PC-3 (cell line): ENCODE measurements at regions not wholly inside any gene's neighbourhood (a gene's known extent, or its start where the extent isn't known, plus 50 kb on each side); places are given as distances from the start of the nearest gene placed in this dataset.
A peak's percentile ranks its signal among the peaks of the same experiment; 100 is the strongest.

Experiments used
- ATAC-seq: fragments of 200-7000 bp; cut with Tn5 transposase; 2 replicates; pipeline ENCODE4 v1.9.1; 2020; ENCODE audit warnings: mild to moderate bottlenecking, moderate library complexity
- BruUV-seq: library from RNA; stranded (reverse); fragments of 400-500 nt; replicated peaks from 2 replicates; lab custom pipeline; 2021; lab: Mats Ljungman, UMichigan
- CTCF ChIA-PET: fragments of 300-600 bp; sonication (Branson Sonifier 250); formaldehyde crosslinking; loops from one replicate; lab custom pipeline; 2022; ENCODE audit warnings: antibody characterized with exemption; lab: Charles Lee
- POLR2A ChIA-PET: fragments of 300-600 bp; sonication (Branson Sonifier 250); formaldehyde crosslinking; loops from one replicate; lab custom pipeline; 2022; ENCODE audit warnings: antibody characterized with exemption; ENCODE audit not compliant: unreplicated experiment; lab: Charles Lee
- DNase-seq: peaks from one replicate; pipeline ENCODE4 v3.0.0-alpha.2; 2015
- H2AFZ ChIP-seq: fragments of 300-600 bp; sonication (generic); 2 replicates; pipeline ENCODE4 v1.6.0; 2016; ENCODE audit warnings: antibody characterized with exemption, low read length
- H3F3A ChIP-seq: fragments of 300-600 bp; sonication (generic); one replicate; pipeline ENCODE4 v1.6.0; 2017; ENCODE audit warnings: antibody characterized with exemption, low read length, control low read depth, mild to moderate bottlenecking; ENCODE audit not compliant: unreplicated experiment
- H3K27ac ChIP-seq: fragments of 300-600 bp; sonication (generic); 2 replicates; pipeline ENCODE4 v1.5.1; 2016; ENCODE audit warnings: mild to moderate bottlenecking, low read length
- H3K27me3 ChIP-seq: fragments of 300-600 bp; sonication (generic); 2 replicates; pipeline ENCODE4 v1.6.1; 2016; ENCODE audit warnings: low read length, mixed read lengths
- H3K36me3 ChIP-seq: fragments of 300-600 bp; sonication (generic); 2 replicates; pipeline ENCODE4 v1.6.1; 2016; ENCODE audit warnings: low read depth, mixed run types, low read length, mixed read lengths
- H3K4me1 ChIP-seq: fragments of 300-600 bp; sonication (generic); 2 replicates; pipeline ENCODE4 v1.5.1; 2016; ENCODE audit warnings: low read length; ENCODE audit not compliant: insufficient read depth
- H3K4me2 ChIP-seq: fragments of 300-600 bp; sonication (generic); 2 replicates; pipeline ENCODE4 v1.6.0; 2016; ENCODE audit warnings: low read length
- H3K4me3 ChIP-seq: fragments of 300-600 bp; sonication (generic); 2 replicates; pipeline ENCODE4 v1.5.1; 2016; ENCODE audit warnings: mild to moderate bottlenecking, low read length, mixed read lengths
- H3K79me2 ChIP-seq: fragments of 300-600 bp; sonication (generic); 2 replicates; pipeline ENCODE4 v1.6.1; 2017; ENCODE audit warnings: low read length, mixed read lengths
- H3K9ac ChIP-seq: fragments of 300-600 bp; sonication (generic); 2 replicates; pipeline ENCODE4 v1.6.0; 2016; ENCODE audit warnings: mild to moderate bottlenecking, low read length
- H3K9me2 ChIP-seq: fragments of 300-600 bp; sonication (generic); replicated peaks from 2 replicates; pipeline ENCODE4 v1.6.1; 2016; ENCODE audit warnings: mixed run types, low read length, mixed read lengths
- H3K9me3 ChIP-seq: fragments of 300-600 bp; sonication (generic); 2 replicates; pipeline ENCODE4 v1.6.1; 2016; ENCODE audit warnings: low read length, mixed read lengths
- H4K20me1 ChIP-seq: fragments of 300-600 bp; sonication (generic); 2 replicates; pipeline ENCODE4 v1.6.1; 2016; ENCODE audit warnings: low read length, mixed read lengths
- CTCF ChIP-seq: fragments of 300-600 bp; sonication (generic); conservative IDR thresholded peaks from 2 replicates; pipeline ENCODE4 v1.5.1; 2017; ENCODE audit warnings: antibody characterized with exemption, low read depth, mild to moderate bottlenecking, low read length
- EZH2 ChIP-seq: fragments of 300-600 bp; sonication (generic); IDR thresholded peaks from one replicate; pipeline ENCODE4 v1.6.1; 2017; ENCODE audit warnings: antibody characterized with exemption, mild to moderate bottlenecking, low read length; ENCODE audit not compliant: unreplicated experiment
- EZH2phosphoT487 ChIP-seq: fragments of 300-600 bp; sonication (generic); IDR thresholded peaks from 2 replicates; pipeline ENCODE4 v1.6.1; 2018; ENCODE audit warnings: mild to moderate bottlenecking, antibody characterized with exemption, low read length, borderline replicate concordance
- intact Hi-C: fragments of 100-400 bp; cut with micrococcal nuclease; formaldehyde crosslinking; loops from 2 replicates; pipeline ENCODE4 v1.9.0; 2023

GRCh38 chr15:66862940-66863335, 160.9 kb downstream of the SMAD6 start:
- H4K20me1 ChIP-seq, result no peaks in the 10 kb centered on the region
- no peak for TF ChIP-seq EZH2
- no peak for TF ChIP-seq EZH2phosphoT487
- peak; percentile 87 for TF ChIP-seq CTCF
- no peaks in the 10 kb centered on the region for H3K79me2 ChIP-seq
- DNase-seq (peak; percentile 94), ATAC-seq (peak; percentile 92)
- H2AFZ ChIP-seq, result no peak overlapping the region
- CTCF ChIA-PET, result interaction anchor here (0.5 to 1.5 kb wide), 4 partner anchors 9 to 1009 kb away, joined by 4 to 12 read pairs (median 10); no protein-coding TSS in a partner anchor
- H3K27me3 ChIP-seq, result no peaks in the 10 kb centered on the region
- no peaks in the 10 kb centered on the region for H3F3A ChIP-seq
- H3K36me3 ChIP-seq, result no peaks in the 10 kb centered on the region
- intact Hi-C loops, result loop anchor here (2.0 kb wide), 1 partner anchor 20 kb away; no protein-coding TSS in a partner anchor
- BruUV-seq, result no TSS peak
- no peaks in the 10 kb centered on the region for H3K9me3 ChIP-seq
- H3K9me2 ChIP-seq, result no peaks in the 10 kb centered on the region
- peak overlapping the region; percentile 65 for H3K27ac ChIP-seq
- no peak overlapping the region for H3K4me3 ChIP-seq
- H3K4me1 ChIP-seq, result peaks cover 18% of the 10 kb centered on the region
- POLR2A ChIA-PET, result interaction anchor here (0.5 to 0.6 kb wide), 2 partner anchors 21 to 1558 kb away, joined by 3 to 6 read pairs; partner anchors contain the start of gene RNU5B-1
- H3K4me2 ChIP-seq, result 0 out of 2 replicates have a peak overlapping the region, but pooled peaks have one; percentile 5
- no peak overlapping the region for H3K9ac ChIP-seq

- no peak for DNase-seq
- H3F3A ChIP-seq, result no peaks in the 10 kb centered on the region
- ChIA-PET CTCF (interaction anchor here (0.5 to 1.5 kb wide), 4 partner anchors 10 to 1010 kb away, joined by 4 to 12 read pairs (median 10); no protein-coding TSS in a partner anchor), POLR2A (interaction anchor here (0.5 to 0.6 kb wide), 2 partner anchors 21 to 1559 kb away, joined by 3 to 6 read pairs; partner anchors contain the start of gene RNU5B-1)
- H2AFZ ChIP-seq, result no peak overlapping the region
- no peaks in the 10 kb centered on the region for H3K27me3 ChIP-seq
- H3K9ac ChIP-seq, result peak overlapping the region; percentile 22; the same call in 1 of the 2 replicates
- no peak for TF ChIP-seq CTCF
- TF ChIP-seq EZH2, result no peak
- TF ChIP-seq EZH2phosphoT487, result no peak
- no peaks in the 10 kb centered on the region for H3K79me2 ChIP-seq
- H3K27ac ChIP-seq, result peak overlapping the region; percentile 65
- no peaks in the 10 kb centered on the region for H3K9me2 ChIP-seq
- ATAC-seq, result no peak
- H4K20me1 ChIP-seq, result no peaks in the 10 kb centered on the region
- intact Hi-C loops, result loop anchor here (2.0 kb wide), 1 partner anchor 19 kb away; no protein-coding TSS in a partner anchor
- H3K36me3 ChIP-seq, result no peaks in the 10 kb centered on the region
- no TSS peak for BruUV-seq
- H3K4me3 ChIP-seq, result no peak overlapping the region
- no peaks in the 10 kb centered on the region for H3K9me3 ChIP-seq
- H3K4me2 ChIP-seq, result 0 out of 2 replicates have a peak overlapping the region, but pooled peaks have one; percentile 5
- H3K4me1 ChIP-seq, result peaks cover 18% of the 10 kb centered on the region
Observed at GRCh38 chr15:66863390-66864085, 161.5 kb downstream of the SMAD6 start.
